Right lobe of liver (tissue), 6 donors: ENCODE measurements at regions not wholly inside any gene's neighbourhood (a gene's known extent, or its start where the extent isn't known, plus 50 kb on each side); places are given as distances from the start of the nearest gene placed in this dataset.

Source experiments
- ATAC-seq, 4 donors: fragments of 200-7000 bp; cut with Tn5 transposase; one replicate each; pipeline ENCODE4 v1.9.1; 2020; ENCODE audit warnings: mild to moderate bottlenecking in 4 of 4, moderate library complexity in 4 of 4
- DNase-seq, 3 donors: peaks; one replicate each; pipeline ENCODE4 v3.0.0-alpha.2; 2020
- H3K27ac ChIP-seq, 3 donors: fragments of 200-600 bp; one replicate each; pipeline ENCODE4 v1.8.0; 2022
- H3K27me3 ChIP-seq, 2 donors: fragments of 200-600 bp; one replicate each; pipeline ENCODE4 v1.8.0; 2022
- H3K36me3 ChIP-seq, 4 donors: fragments of 200-600 bp; sonication (generic) in 1 of 4; one replicate each; pipeline versions ENCODE4 v1.5.1 to v1.8.0; 2017 to 2022; ENCODE audit warnings: control low read depth in 1 of 4
- H3K4me1 ChIP-seq, 4 donors: fragments of 200-600 bp; sonication (generic) in 1 of 4; one replicate each; pipeline versions ENCODE4 v1.5.1 to v1.8.0; 2017 to 2022; ENCODE audit warnings: control low read depth in 1 of 4
- H3K4me3 ChIP-seq, 3 donors: fragments of 200-600 bp; one replicate each; pipeline ENCODE4 v1.8.0; 2022
- H3K9me3 ChIP-seq, 4 donors: fragments of 200-600 bp; sonication (generic) in 1 of 4; one replicate each; pipeline versions ENCODE4 v1.5.1 to v1.8.0; 2017 to 2022; ENCODE audit warnings: control low read depth in 1 of 4
- POLR2A ChIP-seq: fragments of 450-650 bp; IDR thresholded peaks from one replicate; pipeline ENCODE4 v1.6.1; 2017; ENCODE audit warnings: antibody characterized with exemption, mild to moderate bottlenecking
- WGBS: methylation state at CpG from one replicate; pipeline ENCODE4 v1.1.6; 2018; ENCODE audit warnings: low coverage, low lambda C conversion rate; ENCODE audit not compliant: insufficient coverage; ENCODE audit errors: missing lambda C conversion rate; 5-methylcytosine and 5-hydroxymethylcytosine counted together
- intact Hi-C, 2 donors: fragments of 100-400 bp; cut with DNase I; formaldehyde crosslinking; loops; one replicate each; pipeline versions ENCODE4 v1.11.2 to v1.14.1; 2022
- TF ChIP-seq, protein P1 (sequence below), 4 donors: fragments of 200-600 bp in 3 of 4; fragments of 450-650 bp in 1 of 4; IDR thresholded peaks; one replicate each; pipeline versions ENCODE4 v1.5.1 to v1.8.0; 2016 to 2022; ENCODE audit warnings: antibody characterized with exemption in 4 of 4, mild to moderate bottlenecking in 2 of 4
- donor health status: DM: no; HTN: yes; CAD: no.
- donor health status: DM: no; HTN: no; CAD: no.
- donor health status: DM: no; HTN: no; CAD: no.
- donor health status: DM: no; HTN: yes; CAD: no.
- donor health status: DM: no; HTN: yes; CAD: no.

DNA sequence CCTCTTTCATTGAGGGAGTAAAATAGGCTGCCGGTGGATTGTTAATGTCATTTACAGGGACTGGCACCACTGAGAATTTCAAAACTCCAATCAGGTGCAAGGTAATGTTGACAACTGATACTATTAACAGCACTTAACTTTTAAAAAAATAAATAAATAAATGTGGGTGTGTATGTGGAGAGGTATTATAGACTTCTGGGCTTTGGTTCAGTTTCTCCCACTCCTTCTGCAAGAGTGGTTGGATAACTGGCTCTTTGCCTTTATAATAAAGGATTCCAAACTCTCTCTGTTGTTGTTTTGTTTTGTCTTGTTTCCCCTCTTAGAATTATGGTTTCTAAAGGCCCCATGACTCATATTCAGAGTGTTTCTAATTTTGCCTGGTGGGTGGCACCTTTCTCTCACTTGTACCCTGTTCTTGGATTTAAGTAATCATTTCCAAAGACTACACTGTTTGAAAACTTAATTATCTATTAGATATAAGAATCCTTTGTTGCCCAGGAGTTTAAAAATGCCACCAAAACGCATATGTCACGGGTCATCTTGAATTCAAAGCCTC, 151.6 kb upstream of the ARID2 start:
- Histone ChIP-seq H3K36me3 (no peaks in the 10 kb centered on the region), H3K27me3 (no peaks in the 10 kb centered on the region), H3K4me1 (no peaks in the 10 kb centered on the region), H3K27ac (no peak overlapping the region), H3K4me3 (no peak overlapping the region), H3K9me3 (no peaks in the 10 kb centered on the region)
- TF ChIP-seq, protein P1, sequence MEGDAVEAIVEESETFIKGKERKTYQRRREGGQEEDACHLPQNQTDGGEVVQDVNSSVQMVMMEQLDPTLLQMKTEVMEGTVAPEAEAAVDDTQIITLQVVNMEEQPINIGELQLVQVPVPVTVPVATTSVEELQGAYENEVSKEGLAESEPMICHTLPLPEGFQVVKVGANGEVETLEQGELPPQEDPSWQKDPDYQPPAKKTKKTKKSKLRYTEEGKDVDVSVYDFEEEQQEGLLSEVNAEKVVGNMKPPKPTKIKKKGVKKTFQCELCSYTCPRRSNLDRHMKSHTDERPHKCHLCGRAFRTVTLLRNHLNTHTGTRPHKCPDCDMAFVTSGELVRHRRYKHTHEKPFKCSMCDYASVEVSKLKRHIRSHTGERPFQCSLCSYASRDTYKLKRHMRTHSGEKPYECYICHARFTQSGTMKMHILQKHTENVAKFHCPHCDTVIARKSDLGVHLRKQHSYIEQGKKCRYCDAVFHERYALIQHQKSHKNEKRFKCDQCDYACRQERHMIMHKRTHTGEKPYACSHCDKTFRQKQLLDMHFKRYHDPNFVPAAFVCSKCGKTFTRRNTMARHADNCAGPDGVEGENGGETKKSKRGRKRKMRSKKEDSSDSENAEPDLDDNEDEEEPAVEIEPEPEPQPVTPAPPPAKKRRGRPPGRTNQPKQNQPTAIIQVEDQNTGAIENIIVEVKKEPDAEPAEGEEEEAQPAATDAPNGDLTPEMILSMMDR (IDR thresholded peaks at IDR 0.05): no peak
- no peak for TF ChIP-seq POLR2A
- ATAC-seq (no peak), DNase-seq (no peak)
- intact Hi-C loops: no loop called here
- 87% methylated on average over 3 of the region's 3 CpGs for WGBS

DNA sequence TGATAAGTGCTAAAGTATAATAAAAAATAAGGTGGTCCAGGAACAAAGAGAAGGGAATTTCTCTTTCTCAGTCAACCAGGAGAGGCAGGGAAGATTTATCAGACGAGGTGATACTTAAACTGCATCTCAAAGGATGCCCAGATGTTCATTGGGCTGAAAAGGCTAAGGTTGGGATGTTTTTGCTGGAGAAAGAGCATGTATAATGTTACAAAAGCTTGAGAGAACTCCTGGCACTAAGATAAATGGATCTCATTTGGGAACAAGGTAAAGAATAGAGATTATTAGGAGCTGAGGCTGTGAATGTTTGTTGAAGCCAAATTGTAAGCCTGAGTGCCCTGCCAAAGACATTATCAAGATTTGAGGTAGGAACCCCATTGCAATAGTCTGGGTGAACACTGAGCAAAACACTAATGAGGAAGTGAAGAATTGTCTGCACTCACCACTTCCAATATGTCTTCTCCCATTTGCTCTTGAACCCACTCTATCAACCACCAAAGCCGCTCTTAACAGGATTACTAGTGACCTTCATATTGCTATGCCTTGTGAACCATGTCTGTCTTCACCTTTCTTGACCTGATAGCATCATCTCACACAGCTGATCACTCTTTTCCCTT, 149.0 kb upstream of the ARID2 start:
- Histone ChIP-seq H3K27me3 (no peaks in the 10 kb centered on the region), H3K4me1 (no peaks in the 10 kb centered on the region), H3K4me3 (no peak overlapping the region), H3K9me3 (no peaks in the 10 kb centered on the region), H3K36me3 (no peaks in the 10 kb centered on the region), H3K27ac (no peak overlapping the region)
- TF ChIP-seq POLR2A: no peak
- intact Hi-C loops: no loop called here
- no peak for DNase-seq
- 61% methylated on average over 2 of the region's 2 CpGs for WGBS
- ATAC-seq: no peak

DNA sequence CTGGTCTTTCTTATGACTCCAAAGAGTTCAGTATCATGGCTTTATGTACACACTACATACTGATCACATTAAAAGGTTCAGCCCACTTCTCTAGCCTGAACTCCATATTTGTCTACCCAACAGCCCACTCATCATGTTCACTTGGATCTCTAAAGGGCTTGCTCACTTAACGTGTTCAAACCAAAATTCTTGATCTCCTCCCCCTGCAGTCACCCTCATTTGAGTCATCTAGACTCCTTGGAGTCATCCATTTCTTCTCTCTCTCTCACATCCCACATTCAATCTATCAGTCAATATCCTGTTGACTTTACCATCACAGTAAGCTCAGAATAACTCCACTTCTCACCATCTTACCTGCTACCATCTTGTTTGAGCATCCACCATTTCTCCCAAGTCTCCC, 148.4 kb upstream of the ARID2 start:
- Histone ChIP-seq H3K4me1 (no peaks in the 10 kb centered on the region), H3K27ac (no peak overlapping the region), H3K4me3 (no peak overlapping the region), H3K36me3 (no peaks in the 10 kb centered on the region), H3K27me3 (no peaks in the 10 kb centered on the region), H3K9me3 (no peaks in the 10 kb centered on the region)
- no peak for DNase-seq
- intact Hi-C loops: no loop called here
- TF ChIP-seq POLR2A: no peak
- TF ChIP-seq, protein P1 (IDR thresholded peaks at IDR 0.05): no peak
- ATAC-seq: no peak
- WGBS: 75% methylated on average over 1 of the region's 1 CpG

DNA sequence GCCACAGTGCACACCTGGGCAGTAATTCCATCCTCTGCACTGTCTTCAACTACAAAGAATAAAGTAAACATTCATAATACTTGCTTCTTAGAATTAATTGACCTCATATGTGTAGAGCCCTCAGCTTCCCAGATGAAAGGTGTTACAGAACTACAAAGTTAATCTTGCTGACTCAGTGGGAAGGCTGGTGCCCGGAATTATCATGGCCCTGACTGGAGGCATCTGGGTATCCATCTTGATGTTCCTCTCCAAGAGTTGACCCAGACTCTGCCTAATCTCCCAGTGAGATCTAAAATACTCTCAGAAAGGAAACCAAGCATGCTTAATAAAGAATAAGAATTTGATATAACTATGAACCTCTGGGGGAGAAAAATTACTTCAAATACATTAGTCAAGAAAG, 147.0 kb upstream of the ARID2 start:
- WGBS: 80% methylated on average over 1 of the region's 1 CpG
- no peak for DNase-seq

DNA sequence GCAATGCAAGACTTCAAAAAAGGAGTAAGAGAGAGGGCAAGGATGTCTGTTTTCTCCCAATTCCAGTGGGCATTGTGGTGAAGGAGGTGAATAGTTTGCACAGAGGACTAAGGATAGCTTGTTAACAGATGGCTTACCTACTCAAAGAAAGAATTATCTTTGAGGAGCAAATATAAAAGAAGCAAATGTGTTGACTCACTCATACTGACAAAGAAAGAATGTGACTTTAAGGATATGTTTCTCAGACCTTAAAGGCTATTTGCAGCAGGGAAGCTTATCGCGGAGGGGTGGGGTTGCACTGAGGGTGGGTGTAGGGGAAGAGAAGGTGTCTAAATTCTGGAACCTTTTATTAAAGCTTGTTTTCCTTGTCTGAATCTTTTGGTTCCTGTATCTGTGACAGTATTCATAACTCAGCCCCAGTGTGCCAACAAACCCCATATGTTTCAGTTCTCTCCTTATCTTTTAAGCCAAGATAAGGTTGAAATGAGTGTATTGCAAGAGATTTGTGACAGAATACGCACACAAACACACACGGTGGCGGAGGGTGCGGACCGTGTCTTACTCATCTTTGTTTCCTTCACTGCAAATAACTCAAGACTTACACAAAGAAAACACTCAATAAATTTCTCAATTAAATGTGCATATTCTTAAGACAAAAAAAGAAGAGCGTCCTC, 146.4 kb upstream of the ARID2 start:
- TF ChIP-seq, protein P1 (IDR thresholded peaks at IDR 0.05): no peak
- no peak for TF ChIP-seq POLR2A
- ATAC-seq (no peak), DNase-seq (no peak)
- H3K36me3 ChIP-seq: no peaks in the 10 kb centered on the region
- no peaks in the 10 kb centered on the region for H3K27me3 ChIP-seq
- no peak overlapping the region for H3K4me3 ChIP-seq
- intact Hi-C loops: no loop called here
- no peaks in the 10 kb centered on the region for H3K9me3 ChIP-seq
- WGBS: 57% methylated on average over 8 of the region's 8 CpGs
- peaks cover 0 to 10% (median 0%) of the 10 kb centered on the region in 4 donors for H3K4me1 ChIP-seq
- H3K27ac ChIP-seq: no peak overlapping the region

More for the DNA sequence above, 147.0 kb upstream of the ARID2 start:
- Histone ChIP-seq H3K36me3 (no peaks in the 10 kb centered on the region), H3K27ac (no peak overlapping the region), H3K4me1 (peaks cover 0 to 4% (median 0%) of the 10 kb centered on the region in 4 donors), H3K4me3 (no peak overlapping the region), H3K9me3 (no peaks in the 10 kb centered on the region), H3K27me3 (no peaks in the 10 kb centered on the region)
- ATAC-seq: no peak
- intact Hi-C loops: no loop called here
- no peak for TF ChIP-seq POLR2A
- TF ChIP-seq, protein P1 (IDR thresholded peaks at IDR 0.05): no peak
